ENCODE measurements at regions not wholly inside any gene's neighbourhood (a gene's known extent, or its start where the extent isn't known, plus 50 kb on each side); places are given as distances from the start of the nearest gene placed in this dataset.

DNA sequence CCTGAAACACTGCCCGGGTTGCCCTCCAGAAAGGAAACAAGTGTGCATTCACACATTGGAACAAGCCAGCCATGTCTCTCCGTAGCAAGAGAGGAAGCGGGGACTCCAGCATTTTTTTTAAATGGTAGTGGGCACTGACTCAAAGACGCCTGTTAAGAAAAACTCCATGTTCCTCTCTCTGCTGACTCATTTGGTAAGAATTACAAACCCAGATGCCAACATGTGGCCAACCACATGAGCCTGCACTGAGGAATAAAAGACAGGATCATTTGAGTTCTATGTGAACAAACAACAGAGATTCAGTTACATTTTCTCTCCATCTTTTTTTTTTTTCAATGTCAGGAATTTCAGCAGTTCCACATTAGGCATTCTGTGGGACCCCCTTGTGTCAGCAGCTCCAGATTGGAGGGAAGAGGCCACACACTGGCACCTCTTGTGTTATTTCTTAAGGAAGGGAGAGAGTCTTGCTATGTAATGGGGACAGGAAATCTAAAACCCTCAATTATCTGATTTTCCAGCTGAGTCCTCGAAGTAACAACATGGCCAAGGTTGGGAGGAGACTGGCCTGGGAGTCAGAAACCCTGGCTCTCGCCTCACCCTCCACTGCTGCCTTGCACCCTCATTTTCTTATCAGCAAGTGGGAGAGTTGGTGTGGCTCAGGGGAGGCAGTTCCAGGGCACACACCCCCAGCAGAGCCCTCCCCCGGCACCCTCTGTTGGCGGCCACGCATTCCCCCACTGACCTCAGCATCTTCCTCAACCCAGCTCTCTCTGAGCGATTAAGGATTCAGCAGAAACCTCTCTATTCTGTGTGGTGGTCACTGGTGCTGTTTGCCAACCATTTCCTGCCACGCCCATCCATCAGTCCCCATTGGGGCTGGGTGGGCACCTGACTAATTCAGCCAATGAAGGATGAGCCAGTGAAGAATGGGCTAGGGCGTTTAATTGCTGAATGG is 173.0 kb downstream of the FOXL1 start:
- no peak for DNase-seq

DNA sequence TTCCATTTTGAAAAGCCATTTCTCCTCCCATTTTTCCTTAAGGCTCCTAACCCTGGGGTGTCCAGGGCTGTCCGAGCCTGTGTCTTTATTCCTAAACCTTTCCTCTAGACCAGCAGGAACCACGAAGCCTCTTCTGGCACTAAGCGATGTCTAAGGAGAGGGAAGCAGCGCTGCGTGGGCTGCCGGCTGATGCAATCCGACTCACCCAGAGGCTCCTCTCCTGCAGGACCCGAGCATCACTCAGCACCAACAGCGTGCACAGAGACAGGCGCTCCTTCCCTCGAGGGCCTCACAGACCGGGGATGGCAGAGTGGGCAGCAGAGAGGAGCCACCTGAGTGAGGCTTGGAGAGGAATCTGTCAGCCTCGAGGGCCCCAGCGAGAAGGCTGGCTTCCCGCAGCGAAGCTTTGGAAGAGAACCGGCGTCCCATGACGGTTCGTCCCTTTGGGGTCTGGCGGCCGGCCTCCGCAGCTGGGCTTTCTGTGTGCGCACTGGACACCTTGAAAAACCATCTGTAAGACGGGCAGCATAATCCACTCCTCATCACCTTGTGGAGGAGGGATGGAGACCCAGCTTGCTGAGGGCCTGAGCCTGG is 174.3 kb downstream of the FOXL1 start:
- DNase-seq: no peak

DNA sequence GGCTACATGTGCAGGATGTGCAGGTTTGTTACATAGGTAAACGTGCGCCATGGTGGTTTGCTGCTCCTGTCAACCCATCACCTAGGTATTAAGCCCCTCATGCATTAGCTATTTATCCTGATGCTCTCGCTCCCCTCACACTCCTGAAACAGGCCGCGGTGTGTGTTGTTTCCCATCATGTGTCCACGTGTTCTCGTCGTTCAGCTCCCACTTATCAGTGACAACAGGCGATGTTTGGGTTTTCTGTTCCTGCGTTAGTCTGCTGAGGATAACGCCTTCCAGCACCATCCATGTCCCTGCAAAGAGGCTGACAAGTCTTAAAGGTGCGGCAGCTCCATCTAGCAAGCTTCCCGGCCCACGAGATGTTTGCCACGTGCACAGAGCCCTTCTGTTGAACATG is 175.1 kb downstream of the FOXL1 start:
- DNase-seq: no peak

DNA sequence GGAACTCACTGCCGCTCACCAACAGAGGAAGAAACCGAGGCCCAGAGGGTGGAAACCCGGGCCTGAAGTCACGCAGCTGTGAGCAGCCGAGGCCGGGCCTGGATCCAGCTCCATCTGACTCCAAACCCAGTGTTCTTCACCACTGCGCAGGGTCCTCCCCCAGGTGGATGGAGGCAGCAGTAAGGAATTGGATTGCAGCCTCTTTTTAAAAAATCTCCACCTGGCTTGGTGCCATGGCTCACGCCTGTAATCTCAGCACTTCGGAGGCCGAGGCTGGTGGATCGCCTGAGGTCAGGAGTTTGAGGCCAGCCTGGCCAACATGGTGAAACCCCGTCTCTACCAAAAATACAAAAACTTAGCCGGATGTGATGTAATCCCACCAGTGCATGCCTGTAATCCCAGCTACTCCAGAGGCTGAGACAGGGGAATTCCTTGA is 177.2 kb downstream of the FOXL1 start:
- DNase-seq: no peak

DNA sequence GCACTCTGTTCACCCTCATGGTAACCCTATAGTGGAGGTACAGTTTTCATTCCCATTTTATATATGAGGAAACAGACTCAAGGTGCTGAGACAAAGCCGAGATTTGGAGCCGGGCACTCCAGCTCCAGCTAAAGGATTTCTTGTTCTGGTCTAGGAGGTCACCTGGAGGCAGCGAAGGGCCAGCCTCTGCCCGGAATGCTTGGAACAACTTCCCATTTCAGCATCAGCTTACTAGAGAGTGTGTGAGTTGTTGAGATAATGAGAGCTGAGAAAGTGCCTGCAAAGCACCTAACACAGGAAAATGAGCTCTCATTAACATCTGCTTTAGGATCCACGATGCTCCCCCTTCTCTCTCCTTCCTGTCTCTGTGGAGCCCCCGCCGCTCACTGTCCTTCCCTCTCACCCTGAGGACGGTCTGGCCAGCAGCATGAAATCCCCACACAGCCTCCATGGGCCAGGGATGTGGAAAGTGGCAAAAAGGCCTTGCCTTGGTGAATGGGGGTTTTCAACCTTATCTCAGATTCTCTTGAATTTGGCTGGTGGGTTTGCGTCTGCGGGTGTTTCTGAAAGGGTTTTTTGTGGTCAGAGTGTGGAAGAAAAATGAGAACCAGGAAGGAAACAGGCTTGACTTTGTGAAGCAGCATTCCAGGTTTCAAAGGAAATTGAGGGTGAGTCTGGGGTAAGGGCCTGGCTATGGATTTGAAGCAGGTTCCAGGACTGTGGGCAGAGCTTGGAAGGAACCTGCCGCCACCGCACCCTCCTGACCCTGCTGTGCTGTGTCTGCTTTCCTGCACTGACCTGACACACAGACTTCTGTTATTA is 178.7 kb downstream of the FOXL1 start:
- DNase-seq: no peak

DNA sequence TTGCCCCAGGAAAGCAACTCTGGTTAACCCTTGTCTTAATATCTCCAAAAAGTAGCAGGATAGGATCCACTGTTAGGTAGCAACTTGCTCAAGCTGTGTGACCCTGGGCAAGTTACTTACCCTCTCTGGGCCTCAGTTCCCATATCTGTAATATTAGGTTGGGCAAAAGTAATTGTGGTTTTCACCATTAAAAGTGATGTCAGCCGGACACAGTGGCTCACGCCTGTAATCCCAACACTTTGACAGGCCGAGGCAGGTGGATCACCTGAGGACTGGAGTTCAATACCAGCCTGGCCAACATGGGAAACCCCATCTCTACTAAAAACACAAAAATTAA is 179.3 kb downstream of the FOXL1 start:
- DNase-seq: no peak

DNA sequence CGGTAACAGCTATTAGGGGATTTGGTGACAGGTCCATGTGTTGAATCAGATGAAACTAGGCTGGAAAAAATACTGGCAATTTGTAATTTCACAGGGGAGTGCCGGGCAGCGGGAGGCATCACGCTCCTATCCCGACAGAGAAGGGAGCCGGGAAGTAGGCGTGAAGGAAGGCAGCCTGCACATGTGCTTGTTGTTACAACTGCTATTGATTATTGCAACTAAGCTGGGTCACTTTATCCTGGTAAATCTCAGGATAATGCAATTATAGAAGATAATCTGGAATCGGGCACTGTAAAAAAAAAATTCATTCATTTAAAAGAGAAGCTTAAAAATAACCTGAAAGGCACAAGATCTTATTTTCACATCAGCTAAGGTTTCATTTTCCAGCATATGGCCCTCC is 180.6 kb downstream of the FOXL1 start:
- no peak for DNase-seq

DNA sequence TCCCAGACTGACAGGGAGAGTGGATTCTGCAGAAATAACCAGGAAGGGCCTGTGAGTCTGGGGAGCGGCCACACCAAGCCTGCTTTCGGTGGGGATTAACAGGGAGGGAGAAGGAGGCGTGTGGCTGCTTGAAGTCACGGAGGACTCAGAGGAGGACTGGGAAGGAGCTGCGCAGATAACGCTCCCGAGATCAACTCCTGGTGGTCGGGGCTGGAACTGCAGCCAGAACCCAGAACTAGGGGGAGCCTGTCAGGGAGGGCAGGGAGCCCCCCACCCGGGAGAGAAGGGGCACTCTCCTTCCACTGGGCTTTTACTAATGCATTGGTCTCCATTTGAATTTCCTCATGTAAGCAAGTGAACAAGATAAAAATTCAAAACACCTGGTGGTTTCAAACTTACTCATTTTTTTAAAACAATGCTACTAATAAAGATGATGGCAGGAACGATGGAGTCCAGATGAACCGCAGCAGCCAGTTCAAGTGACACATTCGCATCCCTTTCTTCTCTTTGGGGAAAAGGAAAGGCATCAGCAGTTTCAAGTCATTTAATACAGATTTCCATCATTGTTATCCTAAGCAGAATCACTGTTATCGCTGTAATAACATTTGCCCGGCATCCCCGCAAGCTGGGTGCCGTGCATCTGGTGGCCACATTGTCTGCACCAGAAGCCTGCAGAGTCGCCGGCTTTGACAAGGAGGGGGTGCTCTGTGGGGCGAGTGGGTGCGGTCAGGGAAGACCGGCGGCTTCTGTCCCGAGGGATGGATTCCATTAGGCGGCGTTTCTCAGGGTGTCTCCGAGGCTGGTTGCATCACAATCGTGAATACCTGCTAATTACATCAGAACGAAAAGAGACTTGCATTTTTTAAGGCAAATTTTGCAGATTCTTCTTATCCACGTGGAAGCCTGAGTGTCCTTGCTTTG is 183.0 kb downstream of the FOXL1 start:
- DNase-seq: peak; percentile 41

DNA sequence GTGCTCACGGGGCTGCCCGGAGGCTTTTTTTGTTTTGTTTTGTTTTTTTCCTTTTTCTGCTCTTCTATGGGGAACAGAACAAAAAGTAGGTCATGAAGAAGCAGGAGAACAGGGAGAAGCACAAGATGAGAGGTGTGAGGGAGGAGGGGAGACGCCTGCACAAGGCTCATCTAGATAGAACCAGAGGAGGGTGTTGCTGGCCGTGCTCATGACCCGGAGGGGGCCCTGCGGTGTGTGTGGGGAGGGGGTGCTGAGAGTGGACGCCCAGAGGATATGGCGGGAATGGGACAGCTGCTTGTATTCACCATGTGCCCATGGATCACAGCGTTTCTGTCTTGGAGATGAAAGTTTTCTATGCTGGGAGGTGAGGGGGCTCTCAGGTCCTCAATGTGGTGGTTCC is 183.7 kb downstream of the FOXL1 start:
- no peak for DNase-seq

DNA sequence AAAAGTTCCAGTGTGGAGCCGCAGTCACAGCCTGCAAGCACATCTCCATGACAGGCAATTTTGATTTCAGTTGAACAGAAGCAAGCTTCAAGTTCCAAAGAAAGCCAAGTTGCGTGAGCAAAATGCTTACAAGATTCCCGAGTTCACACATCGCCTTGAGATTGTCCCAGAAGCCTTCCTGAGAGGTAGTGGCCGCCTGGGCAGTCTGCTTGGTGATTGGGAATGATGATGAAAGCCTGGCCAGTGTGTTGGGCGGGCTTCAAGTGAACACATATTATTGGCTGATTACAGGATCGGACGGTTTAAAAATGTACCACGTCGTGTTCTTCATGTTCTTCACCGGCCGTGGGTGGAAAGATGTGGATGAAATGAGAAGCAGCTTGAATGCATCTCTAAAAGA is 185.5 kb downstream of the FOXL1 start:
- no peak for DNase-seq

DNA sequence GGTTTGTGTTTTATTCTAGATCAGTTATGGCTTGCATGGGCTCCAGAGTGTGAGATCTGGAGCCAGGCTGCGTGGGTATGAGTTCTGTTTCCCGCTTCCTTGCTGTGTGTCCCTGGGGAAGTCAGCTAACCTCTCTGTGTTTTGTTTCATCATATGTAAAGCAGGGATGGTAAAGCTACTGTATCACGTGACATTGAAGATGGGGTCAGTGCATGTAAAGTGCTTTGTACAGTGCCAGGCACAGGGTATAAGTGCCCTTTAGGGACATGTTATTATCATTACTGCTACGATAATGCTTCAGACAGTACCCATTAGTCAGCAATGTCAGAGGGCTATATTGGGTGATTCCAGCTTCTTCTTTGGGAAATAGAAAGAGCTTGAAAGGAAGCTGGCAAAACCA is 186.2 kb downstream of the FOXL1 start:
- DNase-seq: no peak

DNA sequence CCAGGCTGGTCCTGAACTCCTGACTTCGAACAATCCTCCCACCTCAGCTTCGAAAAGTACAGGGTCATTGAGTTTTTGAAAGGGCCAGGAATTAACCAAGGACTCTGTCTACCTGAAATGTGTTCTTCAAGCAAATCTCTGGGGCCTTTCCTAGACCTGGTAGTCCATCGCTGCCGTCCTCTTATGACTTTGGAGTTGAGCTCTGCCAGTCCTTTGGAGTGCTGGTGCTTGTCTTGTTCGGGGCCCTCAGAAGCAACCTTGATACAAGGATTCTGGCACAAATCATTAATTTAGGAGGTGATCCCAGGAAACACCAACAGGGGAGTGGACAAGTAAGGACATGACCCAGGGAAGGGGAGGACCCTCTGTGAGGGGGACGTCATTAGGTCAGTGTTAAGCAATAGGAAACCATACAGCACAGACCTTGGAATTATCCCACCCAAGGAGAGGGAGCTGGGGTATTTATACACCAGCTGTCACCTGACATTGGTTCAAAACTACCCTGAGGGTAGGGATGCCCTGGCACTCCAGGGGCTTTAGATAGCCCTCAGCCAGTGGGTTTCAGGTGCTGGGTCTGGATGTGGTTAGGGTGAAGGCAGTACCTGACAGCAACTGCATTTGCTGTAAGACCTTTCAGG is 187.2 kb downstream of the FOXL1 start:
- no peak for DNase-seq

DNA sequence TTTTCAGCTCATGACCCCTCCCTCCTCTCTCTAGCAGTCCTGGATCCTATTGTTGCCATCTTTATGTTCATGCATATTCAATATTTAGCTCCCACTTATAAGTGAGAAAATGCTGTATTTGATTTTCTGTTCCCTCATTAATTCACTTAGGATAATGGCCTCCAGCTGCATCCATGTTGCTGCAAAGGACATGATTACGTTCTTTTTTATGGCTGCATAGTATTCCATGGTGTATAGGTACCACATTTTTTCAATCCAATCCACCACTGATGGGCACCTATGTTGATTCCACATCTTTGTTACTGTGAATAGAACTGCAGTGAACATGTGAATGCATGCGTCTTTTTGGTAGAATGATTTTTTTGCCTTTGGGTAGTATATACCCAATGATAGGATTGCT is 188.4 kb downstream of the FOXL1 start:
- DNase-seq: no peak

DNA sequence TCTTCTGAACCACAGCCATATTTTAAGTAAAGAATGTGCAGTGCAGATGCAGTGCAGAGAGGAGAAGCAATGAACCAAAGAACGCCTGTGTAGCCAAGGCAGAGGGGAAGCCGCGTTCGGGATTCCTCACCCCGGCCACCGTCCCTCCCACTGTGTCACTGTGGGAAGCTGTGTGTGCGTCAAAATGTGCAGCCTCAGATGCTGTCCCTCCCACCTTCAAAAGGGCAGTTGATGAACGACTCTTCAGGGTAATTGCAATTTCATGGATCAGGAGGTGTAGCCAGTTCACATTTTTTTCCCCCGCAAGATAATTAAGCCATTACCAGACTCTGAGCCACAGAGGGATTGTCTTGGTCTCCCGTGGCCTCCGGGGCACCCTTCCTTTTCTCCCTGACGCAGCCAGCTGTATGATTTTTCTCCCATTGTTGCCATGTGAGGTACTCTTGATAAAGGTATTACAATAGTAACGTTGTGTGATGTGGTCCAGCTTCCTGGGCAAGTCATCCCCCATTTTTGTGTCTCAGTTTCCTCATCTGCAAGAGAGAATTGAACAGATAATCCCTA is 190.0 kb downstream of the FOXL1 start:
- DNase-seq: no peak

DNA sequence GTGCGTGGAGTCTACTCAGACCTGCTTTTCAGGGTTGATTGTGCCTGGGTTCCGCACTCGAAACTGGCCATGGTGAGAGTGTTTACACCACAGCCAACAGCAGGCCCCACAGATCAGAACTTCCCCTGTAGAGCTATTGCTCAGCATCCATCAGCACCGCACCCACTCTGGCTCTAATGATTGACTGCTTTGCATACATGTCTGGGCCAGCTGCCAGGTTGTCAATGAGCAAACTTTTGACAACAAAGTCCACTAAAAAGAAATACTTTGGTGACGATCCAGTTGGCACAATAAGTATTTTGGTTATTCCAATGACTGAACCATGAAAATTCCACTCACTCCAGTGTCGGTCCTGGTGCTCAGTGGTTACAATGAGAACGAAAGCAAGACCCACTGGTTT is 190.7 kb downstream of the FOXL1 start:
- no peak for DNase-seq

DNA sequence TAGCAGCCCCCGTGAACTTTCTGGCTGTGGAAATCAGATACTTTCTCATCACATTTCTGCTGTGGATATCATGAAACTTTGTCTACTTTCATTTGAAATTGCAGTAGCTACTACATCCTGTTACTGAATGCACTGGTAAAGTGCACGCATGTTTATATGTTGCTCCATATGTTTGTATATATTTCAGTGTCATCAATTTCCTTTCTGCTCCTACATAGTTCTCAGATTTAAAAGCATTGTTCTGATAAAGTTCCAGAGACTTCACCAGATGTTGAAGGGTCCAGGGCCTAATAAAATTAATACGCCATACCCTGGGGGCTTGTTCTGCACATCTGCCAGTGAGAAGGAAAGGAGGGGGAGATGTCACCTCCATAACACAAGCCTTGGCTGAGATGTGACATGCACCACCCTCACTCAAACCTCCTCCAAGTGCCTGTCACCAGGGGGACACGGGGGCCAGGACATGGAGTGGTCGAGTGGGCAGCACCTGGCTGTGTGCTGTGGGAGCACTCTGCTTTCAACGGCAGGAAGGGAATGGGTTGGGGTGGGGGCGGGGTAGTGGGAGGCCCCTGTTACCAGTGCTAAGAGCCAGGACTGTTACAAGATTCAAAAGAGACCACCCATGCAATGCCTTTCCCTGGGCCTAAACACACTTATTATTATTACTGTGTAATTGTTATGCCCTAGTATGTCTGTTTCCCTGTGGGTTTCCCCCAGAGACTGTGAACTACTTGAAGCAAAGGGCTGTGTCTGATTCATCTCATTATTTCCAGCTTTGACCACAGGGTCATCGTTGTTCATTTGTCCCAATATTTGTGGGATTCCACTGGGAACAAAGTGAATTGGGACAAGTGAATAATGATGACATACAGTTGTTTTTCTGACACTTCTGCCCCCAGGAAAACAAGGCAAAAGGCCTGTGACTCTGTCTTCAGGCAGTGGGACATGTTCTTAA is 193.4 kb downstream of the FOXL1 start:
- no peak for DNase-seq

DNA sequence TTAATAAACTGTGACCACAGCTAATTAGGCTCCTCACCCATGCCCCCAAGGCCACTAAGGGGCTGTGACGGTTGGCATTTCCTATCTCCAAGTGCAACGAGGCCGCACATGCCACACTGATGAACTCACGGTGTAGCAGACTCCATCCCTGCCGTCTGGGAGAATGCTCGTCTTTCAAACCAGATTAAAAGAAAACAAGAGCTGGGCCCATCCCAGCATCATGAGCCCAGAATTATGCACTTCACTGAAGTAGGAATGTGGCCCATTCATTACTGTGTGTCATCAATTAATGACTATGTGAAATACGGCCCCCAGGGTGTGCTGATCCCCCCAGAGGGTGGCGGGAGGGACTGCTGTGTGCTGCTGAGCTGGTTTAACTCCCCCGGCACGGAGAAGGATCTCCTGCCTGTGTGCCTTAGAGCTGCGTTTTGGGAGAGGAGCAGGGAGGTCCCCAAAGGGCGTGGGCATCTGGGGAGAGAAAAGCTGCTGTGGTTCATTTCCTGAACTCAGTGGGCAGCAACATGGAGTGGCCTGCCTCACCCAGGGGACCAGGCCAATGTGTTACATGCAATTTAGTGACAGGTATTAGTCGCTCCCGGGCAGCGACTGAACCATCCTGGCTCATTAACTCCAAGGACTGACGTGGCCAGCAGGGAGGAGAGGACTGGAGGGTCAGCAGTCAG is 194.5 kb downstream of the FOXL1 start:
- no peak for DNase-seq

DNA sequence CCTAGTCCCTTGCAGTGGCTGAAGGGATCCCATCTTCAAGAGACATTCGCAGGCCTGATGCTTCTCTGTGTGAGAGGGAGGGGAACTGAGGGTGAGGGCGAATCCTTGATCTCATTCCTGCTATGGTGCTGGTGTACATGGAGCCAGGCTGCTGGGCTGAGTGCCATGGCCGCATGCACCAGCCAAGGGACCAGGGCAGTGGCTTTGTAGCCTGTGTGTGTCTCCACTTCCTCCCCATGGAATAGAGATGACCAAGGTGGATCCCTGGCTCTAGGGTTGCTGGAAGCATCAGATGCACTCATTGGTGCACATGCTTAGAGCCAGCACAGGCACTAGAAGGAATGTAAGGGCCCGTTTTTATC is 195.0 kb downstream of the FOXL1 start:
- DNase-seq: no peak

DNA sequence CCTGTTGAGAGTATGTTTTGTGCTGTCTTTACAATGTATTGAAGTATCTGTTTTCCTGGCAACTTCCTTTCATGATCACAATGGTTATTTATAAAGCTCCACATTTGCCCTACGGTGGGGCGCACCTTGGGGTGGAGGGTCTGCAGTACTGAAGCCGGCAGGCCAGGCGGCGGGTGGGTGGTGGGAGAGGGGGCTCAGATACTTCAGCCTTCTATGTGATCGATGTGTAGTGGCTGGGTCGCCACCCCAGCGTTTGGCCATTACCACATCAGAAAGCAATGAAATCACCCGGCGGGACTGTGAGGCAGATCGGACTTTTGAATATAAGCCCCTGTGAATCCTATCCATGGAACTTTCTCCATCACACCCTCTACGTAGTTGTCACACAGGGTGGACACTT is 196.6 kb downstream of the FOXL1 start:
- no peak for DNase-seq

DNA sequence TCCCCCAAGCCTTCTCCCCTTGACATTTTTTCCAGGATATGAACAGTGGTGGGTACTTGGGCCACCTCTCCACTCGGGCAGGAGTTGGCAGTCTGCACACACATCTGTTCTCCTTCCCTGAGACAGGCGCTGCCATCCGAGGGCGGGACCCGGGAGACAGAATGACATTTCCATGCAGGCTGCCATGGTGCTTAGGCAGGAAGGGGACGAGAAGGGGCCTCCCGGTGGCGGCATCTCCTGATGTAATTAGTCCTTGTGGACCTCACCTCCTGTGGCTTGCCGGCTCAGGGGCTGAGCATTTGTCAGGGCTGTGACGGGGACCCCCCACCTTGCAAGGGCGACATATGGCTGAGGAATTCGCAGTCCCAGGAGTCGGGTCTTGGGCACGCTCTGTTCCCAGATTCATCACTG is 197.2 kb downstream of the FOXL1 start:
- no peak for DNase-seq
